SU-DHL-6 (cell line): ENCODE measurements at regions not wholly inside any gene's neighbourhood (a gene's known extent, or its start where the extent isn't known, plus 50 kb on each side); places are given as distances from the start of the nearest gene placed in this dataset.

Experiments
- H2AFZ ChIP-seq: fragments of 200-600 bp; sonication (generic); 2 replicates; pipeline ENCODE4 v1.6.1; 2014; ENCODE audit warnings: low read depth, mild to moderate bottlenecking, moderate library complexity, mixed read lengths, antibody characterized with exemption, low read length; ENCODE audit not compliant: severe bottlenecking
- H3F3A ChIP-seq: fragments of 200-600 bp; shearing (Covaris generic); 2 replicates; pipeline ENCODE4 v1.6.0; 2016; ENCODE audit warnings: antibody characterized with exemption, mild to moderate bottlenecking; ENCODE audit not compliant: insufficient read depth
- H3K27ac ChIP-seq: fragments of 200-600 bp; sonication (generic); 2 replicates; pipeline ENCODE4 v1.5.1; 2016; ENCODE audit warnings: low read depth, mild to moderate bottlenecking, low read length, moderate library complexity, mixed read lengths
- H3K27me3 ChIP-seq: fragments of 200-600 bp; sonication (generic), shearing (Covaris generic); 2 replicates; pipeline ENCODE4 v1.6.0; 2014; ENCODE audit warnings: mild to moderate bottlenecking, low read length
- H3K36me3 ChIP-seq: fragments of 200-600 bp; sonication (generic); 2 replicates; pipeline ENCODE4 v1.6.1; 2014; ENCODE audit warnings: mild to moderate bottlenecking, low read length, mixed read lengths
- H3K4me2 ChIP-seq: fragments of 300-600, 200-600 bp; shearing (Covaris generic), sonication (generic); 2 replicates; pipeline ENCODE4 v1.6.0; 2014; ENCODE audit warnings: low read length, low read depth, mild to moderate bottlenecking; ENCODE audit not compliant: poor library complexity, severe bottlenecking
- H3K4me3 ChIP-seq: fragments of 200-600 bp; sonication (generic); 2 replicates; pipeline ENCODE4 v1.5.1; 2014; ENCODE audit warnings: antibody characterized with exemption, low read length, mild to moderate bottlenecking, mixed read lengths; ENCODE audit not compliant: insufficient read depth, poor library complexity, severe bottlenecking
- H3K79me2 ChIP-seq: fragments of 200-600 bp; sonication (generic); 2 replicates; pipeline ENCODE4 v1.6.1; 2014; ENCODE audit warnings: mild to moderate bottlenecking, low read length, moderate library complexity; ENCODE audit not compliant: insufficient read depth
- H3K9ac ChIP-seq: fragments of 200-600 bp; sonication (generic); 2 replicates; pipeline ENCODE4 v1.7.0; 2014; ENCODE audit warnings: mild to moderate bottlenecking, low read length
- H3K9me2 ChIP-seq: fragments of 200-600 bp; sonication (generic); replicated peaks from 2 replicates; pipeline ENCODE4 v1.6.1; 2014; ENCODE audit warnings: low read length; ENCODE audit not compliant: insufficient read depth
- H3K9me3 ChIP-seq: fragments of 200-600 bp; sonication (generic); 2 replicates; pipeline ENCODE4 v1.6.1; 2014; ENCODE audit warnings: low read length, mixed read lengths; ENCODE audit not compliant: insufficient read depth
- H4K20me1 ChIP-seq: fragments of 200-600 bp; sonication (generic); 2 replicates; pipeline ENCODE4 v1.6.1; 2014; ENCODE audit warnings: low read depth, mild to moderate bottlenecking, antibody characterized with exemption, low read length, moderate library complexity, mixed read lengths
- EZH2phosphoT487 ChIP-seq: fragments of 200-600 bp; sonication (generic), shearing (Covaris generic); conservative IDR thresholded peaks from 2 replicates; pipeline ENCODE4 v1.6.1; 2018; ENCODE audit warnings: mild to moderate bottlenecking, antibody characterized with exemption, low read length, moderate library complexity, mixed read lengths
- TF ChIP-seq, protein P1 (sequence below): fragments of 200-600 bp; sonication (generic); IDR thresholded peaks from one replicate; pipeline ENCODE4 v1.5.1; 2017; ENCODE audit warnings: antibody characterized with exemption, mild to moderate bottlenecking, low read length, moderate library complexity; ENCODE audit not compliant: insufficient read depth, poor library complexity, severe bottlenecking

DNA sequence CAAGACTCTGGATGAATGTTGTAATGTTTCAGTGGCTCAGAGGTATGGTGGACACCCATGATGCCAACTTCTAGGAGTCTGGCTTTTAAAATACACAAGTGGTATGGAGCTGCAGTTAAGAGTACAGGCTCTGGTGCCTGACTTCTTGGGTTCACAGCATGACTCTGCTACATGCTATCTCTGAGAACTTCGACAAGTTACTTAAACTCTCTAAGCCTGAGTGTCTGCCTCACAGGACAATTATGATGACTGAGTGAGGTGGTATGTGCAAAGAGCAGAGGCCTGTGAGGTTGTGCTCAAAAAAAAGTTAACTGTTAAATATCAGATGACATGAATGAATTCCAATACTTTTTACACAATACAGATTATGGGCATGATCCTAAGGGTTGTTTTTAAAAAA lies 90.9 kb upstream of the SRD5A3 start:
- Histone ChIP-seq H3K4me2 (no peak overlapping the region), H3K4me3 (no peak overlapping the region), H4K20me1 (no peaks in the 10 kb centered on the region), H3K9me2 (no peaks in the 10 kb centered on the region), H3K27ac (no peak overlapping the region), H3K27me3 (no peaks in the 10 kb centered on the region), H3K79me2 (no peaks in the 10 kb centered on the region), H2AFZ (no peak overlapping the region), H3F3A (no peaks in the 10 kb centered on the region), H3K36me3 (no peaks in the 10 kb centered on the region), H3K9me3 (no peaks in the 10 kb centered on the region), H3K9ac (no peak overlapping the region)
- TF ChIP-seq, protein P1, sequence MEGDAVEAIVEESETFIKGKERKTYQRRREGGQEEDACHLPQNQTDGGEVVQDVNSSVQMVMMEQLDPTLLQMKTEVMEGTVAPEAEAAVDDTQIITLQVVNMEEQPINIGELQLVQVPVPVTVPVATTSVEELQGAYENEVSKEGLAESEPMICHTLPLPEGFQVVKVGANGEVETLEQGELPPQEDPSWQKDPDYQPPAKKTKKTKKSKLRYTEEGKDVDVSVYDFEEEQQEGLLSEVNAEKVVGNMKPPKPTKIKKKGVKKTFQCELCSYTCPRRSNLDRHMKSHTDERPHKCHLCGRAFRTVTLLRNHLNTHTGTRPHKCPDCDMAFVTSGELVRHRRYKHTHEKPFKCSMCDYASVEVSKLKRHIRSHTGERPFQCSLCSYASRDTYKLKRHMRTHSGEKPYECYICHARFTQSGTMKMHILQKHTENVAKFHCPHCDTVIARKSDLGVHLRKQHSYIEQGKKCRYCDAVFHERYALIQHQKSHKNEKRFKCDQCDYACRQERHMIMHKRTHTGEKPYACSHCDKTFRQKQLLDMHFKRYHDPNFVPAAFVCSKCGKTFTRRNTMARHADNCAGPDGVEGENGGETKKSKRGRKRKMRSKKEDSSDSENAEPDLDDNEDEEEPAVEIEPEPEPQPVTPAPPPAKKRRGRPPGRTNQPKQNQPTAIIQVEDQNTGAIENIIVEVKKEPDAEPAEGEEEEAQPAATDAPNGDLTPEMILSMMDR: no peak
- TF ChIP-seq EZH2phosphoT487: no peak

DNA sequence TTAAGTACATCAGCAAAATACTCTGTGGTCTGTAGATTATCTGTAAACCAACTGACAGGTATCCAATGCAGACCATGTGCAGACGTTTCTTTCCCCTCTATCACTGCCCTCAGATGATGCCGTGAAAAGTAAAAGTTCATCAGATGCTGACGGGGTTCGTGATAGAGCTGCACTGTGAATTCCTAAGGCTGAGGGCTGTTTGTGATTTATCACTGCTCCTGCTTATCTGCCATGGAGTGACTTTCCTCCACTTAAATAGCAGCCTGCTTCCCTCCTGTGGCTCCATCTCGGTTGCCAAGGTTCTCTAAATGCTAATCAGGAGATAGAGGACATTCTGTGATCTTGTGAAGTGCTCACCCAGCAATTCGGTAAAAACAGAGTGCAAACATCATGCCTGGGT lies 89.3 kb upstream of the SRD5A3 start:
- Histone ChIP-seq H3K4me3 (no peak overlapping the region), H3F3A (no peaks in the 10 kb centered on the region), H3K27me3 (no peaks in the 10 kb centered on the region), H3K9me2 (no peaks in the 10 kb centered on the region), H4K20me1 (no peaks in the 10 kb centered on the region), H3K9ac (no peak overlapping the region), H3K4me2 (no peak overlapping the region), H3K9me3 (no peaks in the 10 kb centered on the region), H3K79me2 (no peaks in the 10 kb centered on the region), H3K27ac (no peak overlapping the region), H2AFZ (no peak overlapping the region), H3K36me3 (no peaks in the 10 kb centered on the region)
- TF ChIP-seq, protein P1: no peak
- no peak for TF ChIP-seq EZH2phosphoT487

GRCh38 chr4:55258152-55258865 lies 87.7 kb upstream of the SRD5A3 start:
- Histone ChIP-seq H3K9me2 (no peaks in the 10 kb centered on the region), H3K9ac (no peak overlapping the region), H3K36me3 (no peaks in the 10 kb centered on the region), H4K20me1 (no peaks in the 10 kb centered on the region), H3K27ac (no peak overlapping the region), H3F3A (no peaks in the 10 kb centered on the region), H3K9me3 (no peaks in the 10 kb centered on the region), H3K79me2 (no peaks in the 10 kb centered on the region), H2AFZ (no peak overlapping the region), H3K27me3 (no peaks in the 10 kb centered on the region), H3K4me2 (no peak overlapping the region), H3K4me3 (no peak overlapping the region)
- TF ChIP-seq, protein P1: no peak
- TF ChIP-seq EZH2phosphoT487: no peak
